ENCODE measurements at regions not wholly inside any gene's neighbourhood (a gene's known extent, or its start where the extent isn't known, plus 50 kb on each side); places are given as distances from the start of the nearest gene placed in this dataset.

- Histone ChIP-seq H3K4me3 (ENCODE audit: low read length) (no peak overlapping the region), H3K79me2 (ENCODE audit: low read length) (no peaks in the 10 kb centered on the region), H3K27ac (ENCODE audit: low read length) (no peak overlapping the region), H3K4me2 (ENCODE audit: low read depth, low read length, poor library complexity, severe bottlenecking) (no peak overlapping the region), H4K20me1 (ENCODE audit: insufficient read depth, low read depth, low read length) (no peaks in the 10 kb centered on the region), H2AFZ (ENCODE audit: low read length) (no peak overlapping the region), H3K36me3 (ENCODE audit: insufficient read depth, low read length) (no peaks in the 10 kb centered on the region), H3K9ac (ENCODE audit: low read length) (no peak overlapping the region), H3K9me3 (ENCODE audit: low read length) (peaks cover 8% of the 10 kb centered on the region), H3K9me2 (replicated peaks; ENCODE audit: insufficient read depth, low read length) (peaks cover 8% of the 10 kb centered on the region; the same call in 1 of the 2 replicates), H3K27me3 (ENCODE audit: low read length) (peaks cover 2% of the 10 kb centered on the region; the same call in 1 of the 2 replicates), H3K4me1 (ENCODE audit: low read length) (no peaks in the 10 kb centered on the region)
- DNase-seq: no peak
These were observed 202.8 kb upstream of the GRIA4 start for GRCh38 chr11:105407101-105407500.

GRCh38 chr11:105401269-105401809, 208.5 kb upstream of the GRIA4 start:
- Histone ChIP-seq H4K20me1 (ENCODE audit: insufficient read depth, low read depth, low read length) (no peaks in the 10 kb centered on the region), H3K36me3 (ENCODE audit: insufficient read depth, low read length) (no peaks in the 10 kb centered on the region), H3K79me2 (ENCODE audit: low read length) (no peaks in the 10 kb centered on the region), H3K27ac (ENCODE audit: low read length) (no peak overlapping the region), H3K9ac (ENCODE audit: low read length) (no peak overlapping the region), H3K4me1 (ENCODE audit: low read length) (no peaks in the 10 kb centered on the region), H3K4me2 (ENCODE audit: low read depth, low read length, poor library complexity, severe bottlenecking) (no peak overlapping the region), H2AFZ (ENCODE audit: low read length) (no peak overlapping the region), H3K9me2 (replicated peaks; ENCODE audit: insufficient read depth, low read length) (peaks cover 5% of the 10 kb centered on the region; the same call in 1 of the 2 replicates), H3K27me3 (ENCODE audit: low read length) (peaks cover 8% of the 10 kb centered on the region), H3K4me3 (ENCODE audit: low read length) (no peak overlapping the region), H3K9me3 (ENCODE audit: low read length) (peaks cover 2% of the 10 kb centered on the region; the same call in 1 of the 2 replicates)
- no peak for DNase-seq

GRCh38 chr11:105399511-105399910, 210.4 kb upstream of the GRIA4 start:
- no peaks in the 10 kb centered on the region for H3K9me2 ChIP-seq (replicated peaks; ENCODE audit: insufficient read depth, low read length)
- no peak overlapping the region for H2AFZ ChIP-seq (ENCODE audit: low read length)
- no peak overlapping the region for H3K9ac ChIP-seq (ENCODE audit: low read length)
- no peak for DNase-seq
- H3K27me3 ChIP-seq (ENCODE audit: low read length): peaks cover 6% of the 10 kb centered on the region; the same call in 1 of the 2 replicates
- no peak overlapping the region for H3K4me2 ChIP-seq (ENCODE audit: low read depth, low read length, poor library complexity, severe bottlenecking)
- H3K9me3 ChIP-seq (ENCODE audit: low read length): peaks cover 2% of the 10 kb centered on the region
- no peaks in the 10 kb centered on the region for H3K4me1 ChIP-seq (ENCODE audit: low read length)
- H3K4me3 ChIP-seq (ENCODE audit: low read length): no peak overlapping the region
- H3K36me3 ChIP-seq (ENCODE audit: insufficient read depth, low read length): no peaks in the 10 kb centered on the region
- H4K20me1 ChIP-seq (ENCODE audit: insufficient read depth, low read depth, low read length): no peaks in the 10 kb centered on the region
- H3K79me2 ChIP-seq (ENCODE audit: low read length): no peaks in the 10 kb centered on the region
- no peak overlapping the region for H3K27ac ChIP-seq (ENCODE audit: low read length)

GRCh38 chr11:105398636-105399035, 211.2 kb upstream of the GRIA4 start:
- no peaks in the 10 kb centered on the region for H3K36me3 ChIP-seq (ENCODE audit: insufficient read depth, low read length)
- no peak overlapping the region for H3K4me2 ChIP-seq (ENCODE audit: low read depth, low read length, poor library complexity, severe bottlenecking)
- DNase-seq: no peak
- H3K9me3 ChIP-seq (ENCODE audit: low read length): peaks cover 2% of the 10 kb centered on the region
- no peak overlapping the region for H2AFZ ChIP-seq (ENCODE audit: low read length)
- no peaks in the 10 kb centered on the region for H3K4me1 ChIP-seq (ENCODE audit: low read length)
- H3K9me2 ChIP-seq (replicated peaks; ENCODE audit: insufficient read depth, low read length): no peaks in the 10 kb centered on the region
- H3K27me3 ChIP-seq (ENCODE audit: low read length): peaks cover 6% of the 10 kb centered on the region; the same call in 1 of the 2 replicates
- no peaks in the 10 kb centered on the region for H4K20me1 ChIP-seq (ENCODE audit: insufficient read depth, low read depth, low read length)
- no peak overlapping the region for H3K27ac ChIP-seq (ENCODE audit: low read length)
- no peak overlapping the region for H3K4me3 ChIP-seq (ENCODE audit: low read length)
- no peaks in the 10 kb centered on the region for H3K79me2 ChIP-seq (ENCODE audit: low read length)
- H3K9ac ChIP-seq (ENCODE audit: low read length): no peak overlapping the region

- Histone ChIP-seq H3K4me3 (ENCODE audit: low read length) (no peak overlapping the region), H3K9me3 (ENCODE audit: low read length) (peaks cover 7% of the 10 kb centered on the region; the same call in 1 of the 2 replicates), H4K20me1 (ENCODE audit: insufficient read depth, low read depth, low read length) (no peaks in the 10 kb centered on the region), H3K27ac (ENCODE audit: low read length) (no peak overlapping the region), H3K9ac (ENCODE audit: low read length) (no peak overlapping the region), H3K4me2 (ENCODE audit: low read depth, low read length, poor library complexity, severe bottlenecking) (no peak overlapping the region), H3K36me3 (ENCODE audit: insufficient read depth, low read length) (no peaks in the 10 kb centered on the region), H3K4me1 (ENCODE audit: low read length) (no peaks in the 10 kb centered on the region), H3K9me2 (replicated peaks; ENCODE audit: insufficient read depth, low read length) (no peaks in the 10 kb centered on the region), H3K27me3 (ENCODE audit: low read length) (no peaks in the 10 kb centered on the region), H3K79me2 (ENCODE audit: low read length) (no peaks in the 10 kb centered on the region), H2AFZ (ENCODE audit: low read length) (no peak overlapping the region)
- DNase-seq: no peak
These were observed 216.5 kb upstream of the GRIA4 start for GRCh38 chr11:105393326-105393725.

GRCh38 chr11:105392556-105392955, 217.3 kb upstream of the GRIA4 start:
- Histone ChIP-seq H3K4me3 (ENCODE audit: low read length) (no peak overlapping the region), H3K9me3 (ENCODE audit: low read length) (peaks cover 7% of the 10 kb centered on the region; the same call in 1 of the 2 replicates), H3K79me2 (ENCODE audit: low read length) (no peaks in the 10 kb centered on the region), H3K4me1 (ENCODE audit: low read length) (no peaks in the 10 kb centered on the region), H3K9ac (ENCODE audit: low read length) (no peak overlapping the region), H3K27me3 (ENCODE audit: low read length) (no peaks in the 10 kb centered on the region), H3K9me2 (replicated peaks; ENCODE audit: insufficient read depth, low read length) (0 out of 2 replicates have a peak, but pooled peaks cover 2% of the 10 kb centered on the region), H3K4me2 (ENCODE audit: low read depth, low read length, poor library complexity, severe bottlenecking) (no peak overlapping the region), H3K36me3 (ENCODE audit: insufficient read depth, low read length) (no peaks in the 10 kb centered on the region), H4K20me1 (ENCODE audit: insufficient read depth, low read depth, low read length) (no peaks in the 10 kb centered on the region), H2AFZ (ENCODE audit: low read length) (no peak overlapping the region), H3K27ac (ENCODE audit: low read length) (no peak overlapping the region)
- no peak for DNase-seq

- no peaks in the 10 kb centered on the region for H3K27me3 ChIP-seq (ENCODE audit: low read length)
- no peak for DNase-seq
- peaks cover 7% of the 10 kb centered on the region; the same call in 1 of the 2 replicates for H3K9me3 ChIP-seq (ENCODE audit: low read length)
- no peaks in the 10 kb centered on the region for H3K4me1 ChIP-seq (ENCODE audit: low read length)
- no peaks in the 10 kb centered on the region for H3K36me3 ChIP-seq (ENCODE audit: insufficient read depth, low read length)
- H4K20me1 ChIP-seq (ENCODE audit: insufficient read depth, low read depth, low read length): no peaks in the 10 kb centered on the region
- H3K79me2 ChIP-seq (ENCODE audit: low read length): no peaks in the 10 kb centered on the region
- H3K4me2 ChIP-seq (ENCODE audit: low read depth, low read length, poor library complexity, severe bottlenecking): no peak overlapping the region
- H3K9me2 ChIP-seq (replicated peaks; ENCODE audit: insufficient read depth, low read length): 0 out of 2 replicates have a peak, but pooled peaks cover 2% of the 10 kb centered on the region
- H3K27ac ChIP-seq (ENCODE audit: low read length): no peak overlapping the region
- H2AFZ ChIP-seq (ENCODE audit: low read length): no peak overlapping the region
- H3K4me3 ChIP-seq (ENCODE audit: low read length): no peak overlapping the region
- no peak overlapping the region for H3K9ac ChIP-seq (ENCODE audit: low read length)
These were observed 219.9 kb upstream of the GRIA4 start for GRCh38 chr11:105389952-105390351.

GRCh38 chr11:105388006-105388405, 221.9 kb upstream of the GRIA4 start:
- Histone ChIP-seq H3K9me2 (replicated peaks; ENCODE audit: insufficient read depth, low read length) (peaks cover 2% of the 10 kb centered on the region; the same call in 1 of the 2 replicates), H3K4me2 (ENCODE audit: low read depth, low read length, poor library complexity, severe bottlenecking) (no peak overlapping the region), H3K27me3 (ENCODE audit: low read length) (no peaks in the 10 kb centered on the region), H3K79me2 (ENCODE audit: low read length) (no peaks in the 10 kb centered on the region), H4K20me1 (ENCODE audit: insufficient read depth, low read depth, low read length) (no peaks in the 10 kb centered on the region), H3K4me3 (ENCODE audit: low read length) (no peak overlapping the region), H3K36me3 (ENCODE audit: insufficient read depth, low read length) (no peaks in the 10 kb centered on the region), H3K9me3 (ENCODE audit: low read length) (peaks cover 7% of the 10 kb centered on the region; the same call in 1 of the 2 replicates), H3K27ac (ENCODE audit: low read length) (no peak overlapping the region), H3K4me1 (ENCODE audit: low read length) (no peaks in the 10 kb centered on the region), H2AFZ (ENCODE audit: low read length) (no peak overlapping the region), H3K9ac (ENCODE audit: low read length) (no peak overlapping the region)
- DNase-seq: no peak

Measured in Karpas-422 (cell line).